ENCODE measurements at regions not wholly inside any gene's neighbourhood (a gene's known extent, or its start where the extent isn't known, plus 50 kb on each side); places are given as distances from the start of the nearest gene placed in this dataset.

- Histone ChIP-seq H3K4me3 (ENCODE audit: insufficient read depth in 1 of 2, low read depth in 1 of 2, low read length in 2 of 2) (no peak overlapping the region), H2BK15ac (ENCODE audit: low read depth, poor library complexity, severe bottlenecking) (no peak overlapping the region), H3K9me3 (ENCODE audit: control insufficient read depth, low read length) (no peaks in the 10 kb centered on the region), H2BK12ac (ENCODE audit: low read length in 2 of 2) (no peak overlapping the region), H2BK5ac (ENCODE audit: low read depth, low read length, poor library complexity, severe bottlenecking) (no peak overlapping the region), H3K36me3 (ENCODE audit: control insufficient read depth in 1 of 2, insufficient read depth in 2 of 2, low read depth in 1 of 2, low read length in 2 of 2) (no peaks in the 10 kb centered on the region), H3K14ac (ENCODE audit: low read length in 2 of 2) (no peak overlapping the region), H3K18ac (ENCODE audit: low read depth in 1 of 2, low read length in 2 of 2) (no peak overlapping the region), H3K27ac (ENCODE audit: low read length, poor library complexity, severe bottlenecking) (no peak overlapping the region), H2BK120ac (ENCODE audit: low read depth, low read length) (no peak overlapping the region), H2AK5ac (ENCODE audit: low read length, severe bottlenecking) (no peak overlapping the region), H3K4ac (ENCODE audit: low read depth in 1 of 2, low read length in 2 of 2) (no peak overlapping the region), H2AFZ (ENCODE audit: low read depth, low read length) (no peak overlapping the region), H4K91ac (ENCODE audit: low read length) (no peak overlapping the region), H4K8ac (ENCODE audit: low read length) (no peak overlapping the region), H3K23ac (ENCODE audit: low read length in 2 of 2) (no peak overlapping the region), H3K9ac (ENCODE audit: low read length) (no peak overlapping the region), H3K27me3 (ENCODE audit: control insufficient read depth in 1 of 2, insufficient read depth in 1 of 2, low read length in 2 of 2) (no peaks in the 10 kb centered on the region), H3K4me1 (ENCODE audit: control insufficient read depth, insufficient read depth, low read depth, low read length) (no peaks in the 10 kb centered on the region), H3K79me1 (replicated peaks; ENCODE audit: low read length, poor library complexity, severe bottlenecking) (no peaks in the 10 kb centered on the region), H3K4me2 (ENCODE audit: low read length, poor library complexity, severe bottlenecking) (no peak overlapping the region)
- WGBS = 73% methylated on average over 1 of the region's 3 CpGs
- no peak for DNase-seq
Observed at GRCh38 chr21:24147674-24148073, 1459.6 kb downstream of the MRPL39 start.

GRCh38 chr21:24131056-24131455, 1476.2 kb downstream of the MRPL39 start:
- Histone ChIP-seq H3K79me1 (replicated peaks; ENCODE audit: low read length, poor library complexity, severe bottlenecking) (no peaks in the 10 kb centered on the region), H3K27me3 (ENCODE audit: control insufficient read depth in 1 of 2, insufficient read depth in 1 of 2, low read length in 2 of 2) (no peaks in the 10 kb centered on the region), H3K23ac (ENCODE audit: low read length in 2 of 2) (no peak overlapping the region), H2AFZ (ENCODE audit: low read depth, low read length) (no peak overlapping the region), H4K8ac (ENCODE audit: low read length) (no peak overlapping the region), H2BK5ac (ENCODE audit: low read depth, low read length, poor library complexity, severe bottlenecking) (no peak overlapping the region), H3K4me3 (ENCODE audit: insufficient read depth in 1 of 2, low read depth in 1 of 2, low read length in 2 of 2) (no peak overlapping the region), H2BK120ac (ENCODE audit: low read depth, low read length) (no peak overlapping the region), H3K9me3 (ENCODE audit: control insufficient read depth, low read length) (no peaks in the 10 kb centered on the region), H3K27ac (ENCODE audit: low read length, poor library complexity, severe bottlenecking) (no peak overlapping the region), H3K4me1 (ENCODE audit: control insufficient read depth, insufficient read depth, low read depth, low read length) (no peaks in the 10 kb centered on the region), H3K18ac (ENCODE audit: low read depth in 1 of 2, low read length in 2 of 2) (no peak overlapping the region), H2BK15ac (ENCODE audit: low read depth, poor library complexity, severe bottlenecking) (no peak overlapping the region), H3K4me2 (ENCODE audit: low read length, poor library complexity, severe bottlenecking) (no peak overlapping the region), H4K91ac (ENCODE audit: low read length) (no peak overlapping the region), H3K4ac (ENCODE audit: low read depth in 1 of 2, low read length in 2 of 2) (no peak overlapping the region), H3K36me3 (ENCODE audit: control insufficient read depth in 1 of 2, insufficient read depth in 2 of 2, low read depth in 1 of 2, low read length in 2 of 2) (no peaks in the 10 kb centered on the region), H3K14ac (ENCODE audit: low read length in 2 of 2) (no peak overlapping the region), H3K9ac (ENCODE audit: low read length) (no peak overlapping the region), H2BK12ac (ENCODE audit: low read length in 2 of 2) (no peak overlapping the region), H2AK5ac (ENCODE audit: low read length, severe bottlenecking) (no peak overlapping the region)
- DNase-seq = no peak
- 11% methylated on average over 1 of the region's 1 CpG for WGBS

GRCh38 chr21:24127651-24128050, 1479.6 kb downstream of the MRPL39 start:
- no peak overlapping the region for H2BK12ac ChIP-seq (ENCODE audit: low read length in 2 of 2)
- no peaks in the 10 kb centered on the region for H3K36me3 ChIP-seq (ENCODE audit: control insufficient read depth in 1 of 2, insufficient read depth in 2 of 2, low read depth in 1 of 2, low read length in 2 of 2)
- no peak overlapping the region for H3K4me3 ChIP-seq (ENCODE audit: insufficient read depth in 1 of 2, low read depth in 1 of 2, low read length in 2 of 2)
- no peak overlapping the region for H4K91ac ChIP-seq (ENCODE audit: low read length)
- no peak overlapping the region for H3K23ac ChIP-seq (ENCODE audit: low read length in 2 of 2)
- no peak overlapping the region for H2AK5ac ChIP-seq (ENCODE audit: low read length, severe bottlenecking)
- DNase-seq = no peak
- H3K9ac ChIP-seq (ENCODE audit: low read length) = no peak overlapping the region
- no peaks in the 10 kb centered on the region for H3K9me3 ChIP-seq (ENCODE audit: control insufficient read depth, low read length)
- H2BK120ac ChIP-seq (ENCODE audit: low read depth, low read length) = no peak overlapping the region
- H3K18ac ChIP-seq (ENCODE audit: low read depth in 1 of 2, low read length in 2 of 2) = no peak overlapping the region
- H3K14ac ChIP-seq (ENCODE audit: low read length in 2 of 2) = no peak overlapping the region
- no peaks in the 10 kb centered on the region for H3K27me3 ChIP-seq (ENCODE audit: control insufficient read depth in 1 of 2, insufficient read depth in 1 of 2, low read length in 2 of 2)
- no peak overlapping the region for H2AFZ ChIP-seq (ENCODE audit: low read depth, low read length)
- no CpG with 5 or more reads among the region's 1 CpG for WGBS
- no peak overlapping the region for H4K8ac ChIP-seq (ENCODE audit: low read length)
- H3K4ac ChIP-seq (ENCODE audit: low read depth in 1 of 2, low read length in 2 of 2) = no peak overlapping the region
- H3K79me1 ChIP-seq (replicated peaks; ENCODE audit: low read length, poor library complexity, severe bottlenecking) = no peaks in the 10 kb centered on the region
- no peak overlapping the region for H3K4me2 ChIP-seq (ENCODE audit: low read length, poor library complexity, severe bottlenecking)
- no peaks in the 10 kb centered on the region for H3K4me1 ChIP-seq (ENCODE audit: control insufficient read depth, insufficient read depth, low read depth, low read length)
- H2BK15ac ChIP-seq (ENCODE audit: low read depth, poor library complexity, severe bottlenecking) = no peak overlapping the region
- H3K27ac ChIP-seq (ENCODE audit: low read length, poor library complexity, severe bottlenecking) = no peak overlapping the region
- no peak overlapping the region for H2BK5ac ChIP-seq (ENCODE audit: low read depth, low read length, poor library complexity, severe bottlenecking)

- Histone ChIP-seq H3K4ac (ENCODE audit: low read depth in 1 of 2, low read length in 2 of 2) (no peak overlapping the region), H3K9ac (ENCODE audit: low read length) (no peak overlapping the region), H3K36me3 (ENCODE audit: control insufficient read depth in 1 of 2, insufficient read depth in 2 of 2, low read depth in 1 of 2, low read length in 2 of 2) (no peaks in the 10 kb centered on the region), H2BK15ac (ENCODE audit: low read depth, poor library complexity, severe bottlenecking) (no peak overlapping the region), H3K4me3 (ENCODE audit: insufficient read depth in 1 of 2, low read depth in 1 of 2, low read length in 2 of 2) (no peak overlapping the region), H3K23ac (ENCODE audit: low read length in 2 of 2) (no peak overlapping the region), H3K9me3 (ENCODE audit: control insufficient read depth, low read length) (no peaks in the 10 kb centered on the region), H2BK120ac (ENCODE audit: low read depth, low read length) (no peak overlapping the region), H3K18ac (ENCODE audit: low read depth in 1 of 2, low read length in 2 of 2) (no peak overlapping the region), H3K14ac (ENCODE audit: low read length in 2 of 2) (no peak overlapping the region), H3K4me2 (ENCODE audit: low read length, poor library complexity, severe bottlenecking) (no peak overlapping the region), H2BK12ac (ENCODE audit: low read length in 2 of 2) (no peak overlapping the region), H3K27me3 (ENCODE audit: control insufficient read depth in 1 of 2, insufficient read depth in 1 of 2, low read length in 2 of 2) (no peaks in the 10 kb centered on the region), H3K79me1 (replicated peaks; ENCODE audit: low read length, poor library complexity, severe bottlenecking) (no peaks in the 10 kb centered on the region), H4K8ac (ENCODE audit: low read length) (no peak overlapping the region), H2AFZ (ENCODE audit: low read depth, low read length) (no peak overlapping the region), H2BK5ac (ENCODE audit: low read depth, low read length, poor library complexity, severe bottlenecking) (no peak overlapping the region), H2AK5ac (ENCODE audit: low read length, severe bottlenecking) (no peak overlapping the region), H3K4me1 (ENCODE audit: control insufficient read depth, insufficient read depth, low read depth, low read length) (no peaks in the 10 kb centered on the region), H3K27ac (ENCODE audit: low read length, poor library complexity, severe bottlenecking) (no peak overlapping the region), H4K91ac (ENCODE audit: low read length) (no peak overlapping the region)
- no CpG with 5 or more reads among the region's 1 CpG for WGBS
- DNase-seq = no peak
Observed at GRCh38 chr21:24123785-24124184, 1483.5 kb downstream of the MRPL39 start.

All from mesenchymal stem cell (in vitro differentiated cells and primary cell).